Gastroesophageal sphincter (tissue), 4 donors: ENCODE measurements at regions not wholly inside any gene's neighbourhood (a gene's known extent, or its start where the extent isn't known, plus 50 kb on each side); places are given as distances from the start of the nearest gene placed in this dataset.

Experiments used
- ATAC-seq: fragments of 150-250 bp; one replicate; pipeline ENCODE4 v1.9.1; 2016; ENCODE audit warnings: mild to moderate bottlenecking, moderate library complexity
- H3K27ac ChIP-seq, 4 donors: fragments of 200-600 bp; sonication (generic) in 3 of 4; 1 replicate in 3 of 4; 2 replicates in 1 of 4; pipeline ENCODE4 v1.5.1; 2016 to 2019
- H3K27me3 ChIP-seq: fragments of 200-600 bp; sonication (generic); one replicate; pipeline ENCODE4 v1.5.1; 2019
- H3K36me3 ChIP-seq, 2 donors: fragments of 200-600 bp; sonication (generic); one replicate each; pipeline ENCODE4 v1.5.1; 2019; ENCODE audit warnings: control low read depth in 1 of 2
- H3K4me1 ChIP-seq, 3 donors: fragments of 200-600 bp; sonication (generic); 1 replicate in 2 of 3; 2 replicates in 1 of 3; pipeline ENCODE4 v1.5.1; 2016 to 2019; ENCODE audit warnings: control low read depth in 2 of 3
- H3K4me3 ChIP-seq, 2 donors: fragments of 200-600 bp; sonication (generic); one replicate each; pipeline ENCODE4 v1.5.1; 2019; ENCODE audit warnings: mild to moderate bottlenecking in 1 of 2, moderate library complexity in 1 of 2
- H3K9me3 ChIP-seq, 3 donors: fragments of 200-600 bp; sonication (generic); one replicate each; pipeline ENCODE4 v1.5.1; 2017 to 2019; ENCODE audit warnings: control low read depth in 2 of 3
- CTCF ChIP-seq, 4 experiments: fragments of 200-600 bp in 2 of 4; fragments of 450-650 bp in 2 of 4; sonication (generic) in 1 of 4; IDR thresholded peaks; one replicate each; pipeline ENCODE4 v1.5.1; 2017 to 2019; ENCODE audit warnings: antibody characterized with exemption in 4 of 4, mild to moderate bottlenecking in 2 of 4, moderate library complexity in 2 of 4
- EP300 ChIP-seq: sonication (generic); formaldehyde crosslinking; IDR thresholded peaks from one replicate; pipeline ENCODE4 v1.6.1; 2017; ENCODE audit warnings: antibody characterized with exemption, mild to moderate bottlenecking
- POLR2A ChIP-seq, 2 donors: fragments of 450-650 bp; IDR thresholded peaks; one replicate each; pipeline ENCODE4 v1.6.1; 2017; ENCODE audit warnings: antibody characterized with exemption in 2 of 2, mild to moderate bottlenecking in 2 of 2, moderate library complexity in 1 of 2
- POLR2AphosphoS5 ChIP-seq: sonication (generic); formaldehyde crosslinking; IDR thresholded peaks from one replicate; pipeline ENCODE4 v1.6.1; 2017; ENCODE audit warnings: antibody characterized with exemption
- WGBS, 2 donors: methylation state at CpG; one replicate each; pipeline ENCODE4 v1.1.5; 2018; ENCODE audit warnings: low coverage in 1 of 2; 5-methylcytosine and 5-hydroxymethylcytosine counted together

GRCh38 chr20:5442101-5442500, 125.3 kb upstream of the PROKR2 start:
- Histone ChIP-seq H3K4me3 (no peak overlapping the region), H3K27me3 (peaks cover 11% of the 10 kb centered on the region), H3K4me1 (no peaks in the 10 kb centered on the region), H3K27ac (no peak overlapping the region), H3K9me3 (peaks cover 0 to 20% (median 0%) of the 10 kb centered on the region in 3 donors), H3K36me3 (no peaks in the 10 kb centered on the region)
- 69 to 82% methylated on average over 5 of the region's 5 CpGs for WGBS, 2 donors
- no peak for ATAC-seq
- no peak for TF ChIP-seq CTCF (IDR thresholded peaks at IDR 0.05)
- no peak for TF ChIP-seq POLR2A (IDR thresholded peaks at IDR 0.05)
- no peak for TF ChIP-seq EP300

- Histone ChIP-seq H3K9me3 (peaks cover 0 to 22% (median 0%) of the 10 kb centered on the region in 3 donors), H3K27ac (no peak overlapping the region), H3K27me3 (peaks cover 9% of the 10 kb centered on the region), H3K4me1 (no peaks in the 10 kb centered on the region), H3K36me3 (no peaks in the 10 kb centered on the region), H3K4me3 (no peak overlapping the region)
- TF ChIP-seq POLR2A (IDR thresholded peaks at IDR 0.05) (no peak), CTCF (IDR thresholded peaks at IDR 0.05) (no peak), POLR2AphosphoS5 (no peak), EP300 (no peak)
- ATAC-seq: no peak
- 75% methylated on average over 3 of the region's 4 CpGs; no CpG with 5 or more reads in 1 of the 2 donors for WGBS, 2 donors
Observed at GRCh38 chr20:5434116-5434515, 117.4 kb upstream of the PROKR2 start.

GRCh38 chr20:5433352-5433751, 116.6 kb upstream of the PROKR2 start:
- no peak overlapping the region for H3K27ac ChIP-seq
- H3K9me3 ChIP-seq: peaks cover 0 to 15% (median 0%) of the 10 kb centered on the region in 3 donors
- H3K27me3 ChIP-seq: peaks cover 9% of the 10 kb centered on the region
- H3K4me1 ChIP-seq: no peaks in the 10 kb centered on the region
- TF ChIP-seq EP300 (no peak), POLR2AphosphoS5 (no peak), CTCF (IDR thresholded peaks at IDR 0.05) (no peak), POLR2A (IDR thresholded peaks at IDR 0.05) (no peak)
- no peak overlapping the region for H3K4me3 ChIP-seq
- no peak for ATAC-seq
- no peaks in the 10 kb centered on the region for H3K36me3 ChIP-seq
- WGBS, 2 donors: 29 to 65% methylated on average over 3 of the region's 3 CpGs

GRCh38 chr20:5432030-5432429, 115.3 kb upstream of the PROKR2 start:
- Histone ChIP-seq H3K27me3 (peaks cover 9% of the 10 kb centered on the region), H3K4me3 (no peak overlapping the region), H3K4me1 (no peaks in the 10 kb centered on the region), H3K36me3 (no peaks in the 10 kb centered on the region), H3K27ac (no peak overlapping the region), H3K9me3 (peaks cover 0 to 6% (median 0%) of the 10 kb centered on the region in 3 donors)
- ATAC-seq: no peak
- WGBS, 2 donors: 75% methylated on average over 1 of the region's 15 CpGs; no CpG with 5 or more reads in 1 of the 2 donors
- TF ChIP-seq POLR2AphosphoS5 (no peak), EP300 (no peak), POLR2A (IDR thresholded peaks at IDR 0.05) (no peak), CTCF (IDR thresholded peaks at IDR 0.05) (no peak)

- Histone ChIP-seq H3K27me3 (peaks cover 9% of the 10 kb centered on the region), H3K4me1 (no peaks in the 10 kb centered on the region), H3K4me3 (no peak overlapping the region), H3K36me3 (no peaks in the 10 kb centered on the region), H3K9me3 (no peaks in the 10 kb centered on the region), H3K27ac (no peak overlapping the region)
- TF ChIP-seq CTCF (IDR thresholded peaks at IDR 0.05) (no peak), POLR2AphosphoS5 (no peak), POLR2A (IDR thresholded peaks at IDR 0.05) (no peak), EP300 (no peak)
- WGBS, 2 donors: 22 to 45% methylated on average over 2 of the region's 2 CpGs
- no peak for ATAC-seq
Observed at GRCh38 chr20:5430670-5431069, 113.9 kb upstream of the PROKR2 start.
